ENCODE measurements at regions not wholly inside any gene's neighbourhood (a gene's known extent, or its start where the extent isn't known, plus 50 kb on each side); places are given as distances from the start of the nearest gene placed in this dataset.

DNA sequence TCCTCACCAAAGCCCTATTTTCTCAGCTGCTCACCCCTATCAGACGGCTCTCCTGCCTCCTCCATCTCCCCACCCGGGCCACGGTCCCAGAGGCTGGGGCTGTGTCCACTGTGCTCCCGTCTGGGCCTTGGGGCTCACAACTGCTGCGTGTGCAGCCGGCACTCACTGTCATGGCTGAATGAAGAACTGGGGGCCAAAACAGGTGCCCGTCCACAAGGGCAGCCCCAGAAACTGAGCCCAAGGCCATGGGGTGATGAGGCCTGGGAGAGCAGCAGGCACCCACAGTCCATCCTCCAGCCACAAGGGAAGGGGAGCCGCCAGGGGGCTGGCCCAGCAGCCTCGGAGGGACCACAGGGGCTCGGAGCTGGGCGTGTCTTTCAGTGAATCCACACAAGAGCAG is 159.5 kb downstream of the DLL1 start:
- no peak overlapping the region for H3K27ac ChIP-seq (ENCODE audit: low read depth in 1 of 2, low read length in 2 of 2)
- intact Hi-C loops (cut with DNase I): no loop called here
- H3K9me3 ChIP-seq (ENCODE audit: control insufficient read depth, low read length): no peaks in the 10 kb centered on the region
- 90 to 92% methylated on average over 11 of the region's 11 CpGs for WGBS, 2 donors
- DNase-seq (peak; percentile 11 to 68), ATAC-seq (ENCODE audit: low FRiP score) (no peak)
- H3K4me3 ChIP-seq (ENCODE audit: low read length in 2 of 2): no peak overlapping the region
- no peaks in the 10 kb centered on the region for H3K36me3 ChIP-seq (ENCODE audit: control insufficient read depth in 1 of 2, insufficient read depth in 2 of 2, low read length in 1 of 2)
- no peaks in the 10 kb centered on the region for H3K27me3 ChIP-seq (ENCODE audit: control insufficient read depth in 1 of 2, insufficient read depth in 2 of 2, low read length in 1 of 2)
- H3K4me1 ChIP-seq (ENCODE audit: control insufficient read depth in 1 of 2, insufficient read depth in 2 of 2, low read length in 2 of 2): no peaks in the 10 kb centered on the region

DNA sequence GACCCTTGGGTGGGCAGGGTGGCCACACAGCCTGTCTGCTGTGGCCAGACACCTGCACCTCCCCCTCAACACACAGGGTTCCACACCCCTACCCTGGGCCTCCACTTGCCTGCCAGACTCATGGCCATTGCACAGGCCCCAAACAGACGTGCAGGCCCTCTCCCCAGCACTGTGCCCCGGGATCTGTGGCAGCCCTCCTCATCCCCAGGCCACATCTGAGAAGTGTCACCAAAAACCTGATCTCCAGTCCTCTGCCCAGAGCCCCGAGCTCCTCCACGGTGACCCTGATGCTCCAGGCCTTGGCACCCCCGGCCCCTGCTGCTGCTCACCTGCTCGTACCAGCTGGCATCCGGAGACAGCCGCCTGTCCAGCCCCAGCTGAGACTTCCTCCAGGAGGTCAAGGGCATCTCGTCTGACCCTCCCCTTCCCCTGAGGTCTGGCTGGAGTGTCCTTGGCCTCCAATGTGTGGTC is 160.1 kb downstream of the DLL1 start:
- WGBS, 2 donors: 82 to 88% methylated on average over 9 of the region's 9 CpGs
- no peaks in the 10 kb centered on the region for H3K9me3 ChIP-seq (ENCODE audit: control insufficient read depth, low read length)
- ATAC-seq (ENCODE audit: low FRiP score) (no peak), DNase-seq (peak; percentile 26 to 65)
- H3K4me1 ChIP-seq (ENCODE audit: control insufficient read depth in 1 of 2, insufficient read depth in 2 of 2, low read length in 2 of 2): no peaks in the 10 kb centered on the region
- intact Hi-C loops (cut with DNase I): no loop called here
- no peak overlapping the region for H3K4me3 ChIP-seq (ENCODE audit: low read length in 2 of 2)
- H3K36me3 ChIP-seq (ENCODE audit: control insufficient read depth in 1 of 2, insufficient read depth in 2 of 2, low read length in 1 of 2): no peaks in the 10 kb centered on the region
- H3K27ac ChIP-seq (ENCODE audit: low read depth in 1 of 2, low read length in 2 of 2): no peak overlapping the region
- no peaks in the 10 kb centered on the region for H3K27me3 ChIP-seq (ENCODE audit: control insufficient read depth in 1 of 2, insufficient read depth in 2 of 2, low read length in 1 of 2)

DNA sequence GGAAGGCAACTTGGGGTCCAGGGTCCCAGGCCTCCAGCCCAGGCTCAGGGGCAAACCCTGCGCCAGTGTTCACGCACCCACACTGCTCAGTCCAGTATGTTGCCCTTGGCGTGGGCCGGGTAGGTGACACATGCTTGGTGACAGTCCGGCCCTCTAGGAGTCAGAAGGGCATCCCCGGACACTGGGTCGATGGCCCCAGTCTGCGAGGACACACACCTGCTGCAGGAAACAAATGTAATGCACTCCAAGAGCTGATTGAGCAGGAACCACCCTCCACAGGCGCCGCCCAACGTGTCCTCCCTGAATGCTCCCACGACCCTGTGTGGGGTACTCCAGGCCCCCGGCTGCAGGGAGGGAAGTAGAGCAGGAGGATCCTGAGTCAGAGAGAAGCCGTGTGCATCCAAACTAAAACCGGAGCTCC is 160.7 kb downstream of the DLL1 start:
- WGBS, 2 donors: 48 to 61% methylated on average over 15 of the region's 15 CpGs
- no peaks in the 10 kb centered on the region for H3K4me1 ChIP-seq (ENCODE audit: control insufficient read depth in 1 of 2, insufficient read depth in 2 of 2, low read length in 2 of 2)
- no peaks in the 10 kb centered on the region for H3K9me3 ChIP-seq (ENCODE audit: control insufficient read depth, low read length)
- H3K27me3 ChIP-seq (ENCODE audit: control insufficient read depth in 1 of 2, insufficient read depth in 2 of 2, low read length in 1 of 2): no peaks in the 10 kb centered on the region
- no peak overlapping the region for H3K27ac ChIP-seq (ENCODE audit: low read depth in 1 of 2, low read length in 2 of 2)
- no peaks in the 10 kb centered on the region for H3K36me3 ChIP-seq (ENCODE audit: control insufficient read depth in 1 of 2, insufficient read depth in 2 of 2, low read length in 1 of 2)
- DNase-seq (peak; percentile 52 to 75), ATAC-seq (ENCODE audit: low FRiP score) (peak; percentile 54)
- no peak overlapping the region for H3K4me3 ChIP-seq (ENCODE audit: low read length in 2 of 2)
- intact Hi-C loops (cut with DNase I): no loop called here

GRCh38 chr6:170129691-170130171 is 161.1 kb downstream of the DLL1 start:
- peak; percentile 72 for ATAC-seq (ENCODE audit: low FRiP score)
- intact Hi-C loops (cut with DNase I): no loop called here
- Histone ChIP-seq H3K9me3 (ENCODE audit: control insufficient read depth, low read length) (no peaks in the 10 kb centered on the region), H3K4me3 (ENCODE audit: low read length in 2 of 2) (no peak overlapping the region), H3K4me1 (ENCODE audit: control insufficient read depth in 1 of 2, insufficient read depth in 2 of 2, low read length in 2 of 2) (no peaks in the 10 kb centered on the region), H3K36me3 (ENCODE audit: control insufficient read depth in 1 of 2, insufficient read depth in 2 of 2, low read length in 1 of 2) (no peaks in the 10 kb centered on the region), H3K27ac (ENCODE audit: low read depth in 1 of 2, low read length in 2 of 2) (no peak overlapping the region), H3K27me3 (ENCODE audit: control insufficient read depth in 1 of 2, insufficient read depth in 2 of 2, low read length in 1 of 2) (no peaks in the 10 kb centered on the region)
- WGBS, 2 donors: 9 to 14% methylated on average over 14 of the region's 14 CpGs
- DNase-seq: peak; percentile 80 to 90

- no peak overlapping the region for H3K4me3 ChIP-seq (ENCODE audit: low read length in 2 of 2)
- no peak overlapping the region for H3K27ac ChIP-seq (ENCODE audit: low read depth in 1 of 2, low read length in 2 of 2)
- WGBS, 2 donors: 89 to 90% methylated on average over 34 of the region's 34 CpGs
- intact Hi-C loops (cut with DNase I): no loop called here
- H3K9me3 ChIP-seq (ENCODE audit: control insufficient read depth, low read length): no peaks in the 10 kb centered on the region
- DNase-seq (peak; percentile 37 to 54), ATAC-seq (ENCODE audit: low FRiP score) (no peak)
- H3K36me3 ChIP-seq (ENCODE audit: control insufficient read depth in 1 of 2, insufficient read depth in 2 of 2, low read length in 1 of 2): no peaks in the 10 kb centered on the region
- H3K4me1 ChIP-seq (ENCODE audit: control insufficient read depth in 1 of 2, insufficient read depth in 2 of 2, low read length in 2 of 2): no peaks in the 10 kb centered on the region
- no peaks in the 10 kb centered on the region for H3K27me3 ChIP-seq (ENCODE audit: control insufficient read depth in 1 of 2, insufficient read depth in 2 of 2, low read length in 1 of 2)
These were observed 161.8 kb downstream of the DLL1 start for GRCh38 chr6:170128811-170129681.

DNA sequence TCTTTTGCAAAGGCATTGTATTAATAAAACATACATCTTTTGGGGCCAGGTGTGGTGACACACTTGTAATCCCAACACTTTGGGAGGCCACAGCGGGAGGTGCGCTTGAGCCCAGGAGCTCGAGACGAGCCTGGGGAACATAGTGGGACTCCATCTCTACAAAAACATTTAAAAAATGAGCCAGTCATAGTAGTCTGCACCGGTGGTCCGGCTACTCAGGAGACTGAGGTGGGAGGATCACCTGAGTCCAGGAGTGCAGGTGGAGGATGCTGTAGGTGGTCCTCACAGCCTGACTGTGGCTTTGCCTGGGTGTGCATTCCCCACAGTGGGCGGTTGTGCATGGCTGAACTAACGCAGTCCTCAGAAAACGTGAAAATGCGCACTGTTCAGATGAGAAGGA is 162.5 kb downstream of the DLL1 start:
- intact Hi-C loops (cut with DNase I): no loop called here
- no peaks in the 10 kb centered on the region for H3K4me1 ChIP-seq (ENCODE audit: control insufficient read depth in 1 of 2, insufficient read depth in 2 of 2, low read length in 2 of 2)
- H3K27ac ChIP-seq (ENCODE audit: low read depth in 1 of 2, low read length in 2 of 2): no peak overlapping the region
- ATAC-seq (ENCODE audit: low FRiP score) (no peak), DNase-seq (peak; percentile 12 to 36)
- H3K27me3 ChIP-seq (ENCODE audit: control insufficient read depth in 1 of 2, insufficient read depth in 2 of 2, low read length in 1 of 2): no peaks in the 10 kb centered on the region
- 95 to 96% methylated on average over 10 of the region's 10 CpGs for WGBS, 2 donors
- no peak overlapping the region for H3K4me3 ChIP-seq (ENCODE audit: low read length in 2 of 2)
- no peaks in the 10 kb centered on the region for H3K9me3 ChIP-seq (ENCODE audit: control insufficient read depth, low read length)
- H3K36me3 ChIP-seq (ENCODE audit: control insufficient read depth in 1 of 2, insufficient read depth in 2 of 2, low read length in 1 of 2): no peaks in the 10 kb centered on the region

GRCh38 chr6:170127151-170127550 is 163.7 kb downstream of the DLL1 start:
- peak; percentile 33 to 35 for DNase-seq
- intact Hi-C loops (cut with DNase I): no loop called here

GRCh38 chr6:170125456-170126300 is 165.2 kb downstream of the DLL1 start:
- Histone ChIP-seq H3K4me3 (ENCODE audit: low read length in 2 of 2) (no peak overlapping the region), H3K36me3 (ENCODE audit: control insufficient read depth in 1 of 2, insufficient read depth in 2 of 2, low read length in 1 of 2) (no peaks in the 10 kb centered on the region), H3K27ac (ENCODE audit: low read depth in 1 of 2, low read length in 2 of 2) (no peak overlapping the region), H3K9me3 (ENCODE audit: control insufficient read depth, low read length) (no peaks in the 10 kb centered on the region), H3K27me3 (ENCODE audit: control insufficient read depth in 1 of 2, insufficient read depth in 2 of 2, low read length in 1 of 2) (no peaks in the 10 kb centered on the region), H3K4me1 (ENCODE audit: control insufficient read depth in 1 of 2, insufficient read depth in 2 of 2, low read length in 2 of 2) (no peaks in the 10 kb centered on the region)
- 89 to 92% methylated on average over 27 of the region's 27 CpGs for WGBS, 2 donors
- intact Hi-C loops (cut with DNase I): no loop called here
- DNase-seq (peak; percentile 14 to 54), ATAC-seq (ENCODE audit: low FRiP score) (no peak)

More at GRCh38 chr6:170127151-170127550, 163.7 kb downstream of the DLL1 start:
- no peaks in the 10 kb centered on the region for H3K4me1 ChIP-seq (ENCODE audit: control insufficient read depth in 1 of 2, insufficient read depth in 2 of 2, low read length in 2 of 2)
- no peaks in the 10 kb centered on the region for H3K27me3 ChIP-seq (ENCODE audit: control insufficient read depth in 1 of 2, insufficient read depth in 2 of 2, low read length in 1 of 2)
- ATAC-seq (ENCODE audit: low FRiP score): no peak
- no peak overlapping the region for H3K4me3 ChIP-seq (ENCODE audit: low read length in 2 of 2)
- no peaks in the 10 kb centered on the region for H3K9me3 ChIP-seq (ENCODE audit: control insufficient read depth, low read length)
- WGBS, 2 donors: 92 to 93% methylated on average over 9 of the region's 9 CpGs
- no peak overlapping the region for H3K27ac ChIP-seq (ENCODE audit: low read depth in 1 of 2, low read length in 2 of 2)
- no peaks in the 10 kb centered on the region for H3K36me3 ChIP-seq (ENCODE audit: control insufficient read depth in 1 of 2, insufficient read depth in 2 of 2, low read length in 1 of 2)
